ENCODE measurements at regions not wholly inside any gene's neighbourhood (a gene's known extent, or its start where the extent isn't known, plus 50 kb on each side); places are given as distances from the start of the nearest gene placed in this dataset.

- Histone ChIP-seq H3K9me3 (no peaks in the 10 kb centered on the region), H3K36me3 (no peaks in the 10 kb centered on the region), H3K4me3 (no peak overlapping the region), H3K27me3 (no peaks in the 10 kb centered on the region), H3K4me1 (no peaks in the 10 kb centered on the region), H3K27ac (no peak overlapping the region)
- no peak for DNase-seq
- no peak for TF ChIP-seq POLR2A (IDR thresholded peaks at IDR 0.05)
- no peak for TF ChIP-seq EP300 (IDR thresholded peaks at IDR 0.05)
- TF ChIP-seq, protein P1, sequence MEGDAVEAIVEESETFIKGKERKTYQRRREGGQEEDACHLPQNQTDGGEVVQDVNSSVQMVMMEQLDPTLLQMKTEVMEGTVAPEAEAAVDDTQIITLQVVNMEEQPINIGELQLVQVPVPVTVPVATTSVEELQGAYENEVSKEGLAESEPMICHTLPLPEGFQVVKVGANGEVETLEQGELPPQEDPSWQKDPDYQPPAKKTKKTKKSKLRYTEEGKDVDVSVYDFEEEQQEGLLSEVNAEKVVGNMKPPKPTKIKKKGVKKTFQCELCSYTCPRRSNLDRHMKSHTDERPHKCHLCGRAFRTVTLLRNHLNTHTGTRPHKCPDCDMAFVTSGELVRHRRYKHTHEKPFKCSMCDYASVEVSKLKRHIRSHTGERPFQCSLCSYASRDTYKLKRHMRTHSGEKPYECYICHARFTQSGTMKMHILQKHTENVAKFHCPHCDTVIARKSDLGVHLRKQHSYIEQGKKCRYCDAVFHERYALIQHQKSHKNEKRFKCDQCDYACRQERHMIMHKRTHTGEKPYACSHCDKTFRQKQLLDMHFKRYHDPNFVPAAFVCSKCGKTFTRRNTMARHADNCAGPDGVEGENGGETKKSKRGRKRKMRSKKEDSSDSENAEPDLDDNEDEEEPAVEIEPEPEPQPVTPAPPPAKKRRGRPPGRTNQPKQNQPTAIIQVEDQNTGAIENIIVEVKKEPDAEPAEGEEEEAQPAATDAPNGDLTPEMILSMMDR (IDR thresholded peaks at IDR 0.05): no peak
- TF ChIP-seq POLR2AphosphoS5 (IDR thresholded peaks at IDR 0.05): no peak
- intact Hi-C loops (cut with DNase I): no loop called here
- WGBS, 2 donors: 33 to 79% methylated on average over 5 of the region's 5 CpGs
Measured at GRCh38 chr12:60168441-60168840, 572.6 kb downstream of the SLC16A7 start.

GRCh38 chr12:60169904-60170303, 574.1 kb downstream of the SLC16A7 start:
- TF ChIP-seq POLR2A (IDR thresholded peaks at IDR 0.05): no peak
- TF ChIP-seq POLR2AphosphoS5 (IDR thresholded peaks at IDR 0.05): no peak
- no peak for TF ChIP-seq EP300 (IDR thresholded peaks at IDR 0.05)
- TF ChIP-seq, protein P1 (IDR thresholded peaks at IDR 0.05): no peak
- H3K9me3 ChIP-seq: no peaks in the 10 kb centered on the region
- no peak overlapping the region for H3K4me3 ChIP-seq
- intact Hi-C loops (cut with DNase I): no loop called here
- no peak overlapping the region for H3K27ac ChIP-seq
- 84 to 91% methylated on average over 5 of the region's 5 CpGs for WGBS, 2 donors
- DNase-seq: no peak
- no peaks in the 10 kb centered on the region for H3K4me1 ChIP-seq
- H3K27me3 ChIP-seq: no peaks in the 10 kb centered on the region
- H3K36me3 ChIP-seq: no peaks in the 10 kb centered on the region

- DNase-seq: no peak
- 56 to 66% methylated on average over 8 of the region's 8 CpGs for WGBS, 2 donors
- intact Hi-C loops (cut with DNase I): no loop called here
- Histone ChIP-seq H3K27ac (no peak overlapping the region), H3K36me3 (no peaks in the 10 kb centered on the region), H3K4me3 (no peak overlapping the region), H3K9me3 (no peaks in the 10 kb centered on the region), H3K4me1 (no peaks in the 10 kb centered on the region), H3K27me3 (no peaks in the 10 kb centered on the region)
- no peak for TF ChIP-seq EP300 (IDR thresholded peaks at IDR 0.05)
- TF ChIP-seq, protein P1 (IDR thresholded peaks at IDR 0.05): no peak
- TF ChIP-seq POLR2AphosphoS5 (IDR thresholded peaks at IDR 0.05): no peak
- TF ChIP-seq POLR2A (IDR thresholded peaks at IDR 0.05): no peak
Measured at GRCh38 chr12:60172266-60173211, 576.7 kb downstream of the SLC16A7 start.

DNA sequence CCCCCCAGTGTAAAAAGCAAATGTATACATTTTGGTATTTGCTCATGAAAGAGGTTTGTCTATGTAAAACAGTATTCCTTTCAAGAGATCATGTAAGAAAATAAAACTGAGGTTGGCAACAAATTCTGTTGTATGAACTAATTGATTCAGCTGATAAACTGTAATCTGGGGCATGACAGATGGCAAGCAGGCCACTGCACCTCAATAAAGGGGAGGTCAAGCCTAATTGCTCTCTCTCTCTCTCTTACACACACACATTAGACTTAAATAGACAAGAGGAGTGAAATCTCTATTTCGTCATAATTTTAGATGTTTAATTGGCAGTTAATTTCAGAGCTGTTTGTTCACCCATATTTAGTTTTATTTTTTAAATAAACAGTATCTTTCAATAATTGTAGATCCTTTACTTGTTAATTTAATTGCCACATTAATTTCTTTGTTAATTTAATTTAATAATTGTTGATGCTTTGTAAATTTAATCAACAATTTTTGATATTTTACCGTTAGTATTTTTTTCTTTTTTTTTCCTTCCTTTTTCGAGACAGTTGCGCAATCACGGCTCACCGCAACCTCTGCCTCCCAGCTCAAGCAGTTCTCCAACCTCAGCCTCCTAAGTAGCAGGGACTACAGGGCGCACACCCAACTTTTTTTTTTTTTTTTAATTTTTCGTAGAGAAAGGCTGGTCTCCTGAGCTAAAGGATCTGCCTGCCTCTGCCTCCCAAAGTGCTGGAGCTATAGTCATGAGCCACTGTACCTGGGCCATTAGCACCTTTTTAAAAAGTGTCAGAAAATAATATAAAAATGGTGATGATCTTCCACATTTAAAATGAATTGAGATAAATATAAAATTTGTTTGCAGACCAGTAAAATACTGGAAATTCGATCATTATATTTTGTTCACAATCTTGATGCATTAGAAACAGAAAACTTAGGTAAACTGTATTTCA, 577.7 kb downstream of the SLC16A7 start:
- Histone ChIP-seq H3K4me1 (no peaks in the 10 kb centered on the region), H3K27me3 (no peaks in the 10 kb centered on the region), H3K36me3 (no peaks in the 10 kb centered on the region), H3K27ac (no peak overlapping the region), H3K4me3 (no peak overlapping the region), H3K9me3 (no peaks in the 10 kb centered on the region)
- DNase-seq: no peak
- WGBS, 2 donors: 84 to 90% methylated on average over 9 of the region's 9 CpGs
- TF ChIP-seq POLR2AphosphoS5 (IDR thresholded peaks at IDR 0.05) (no peak), EP300 (IDR thresholded peaks at IDR 0.05) (no peak), POLR2A (IDR thresholded peaks at IDR 0.05) (no peak)
- TF ChIP-seq, protein P1 (IDR thresholded peaks at IDR 0.05): no peak
- intact Hi-C loops (cut with DNase I): no loop called here

Data from sigmoid colon (tissue), 6 donors.